GM18508 (cell line): ENCODE measurements at regions not wholly inside any gene's neighbourhood (a gene's known extent, or its start where the extent isn't known, plus 50 kb on each side); places are given as distances from the start of the nearest gene placed in this dataset.

Experiments used
- ATAC-seq: cut with Tn5 transposase; IDR thresholded peaks from one replicate; pipeline ENCODE4 v1.9.1; 2021; ENCODE audit warnings: moderate number of reproducible peaks; ENCODE audit not compliant: insufficient read depth, unreplicated experiment

DNA sequence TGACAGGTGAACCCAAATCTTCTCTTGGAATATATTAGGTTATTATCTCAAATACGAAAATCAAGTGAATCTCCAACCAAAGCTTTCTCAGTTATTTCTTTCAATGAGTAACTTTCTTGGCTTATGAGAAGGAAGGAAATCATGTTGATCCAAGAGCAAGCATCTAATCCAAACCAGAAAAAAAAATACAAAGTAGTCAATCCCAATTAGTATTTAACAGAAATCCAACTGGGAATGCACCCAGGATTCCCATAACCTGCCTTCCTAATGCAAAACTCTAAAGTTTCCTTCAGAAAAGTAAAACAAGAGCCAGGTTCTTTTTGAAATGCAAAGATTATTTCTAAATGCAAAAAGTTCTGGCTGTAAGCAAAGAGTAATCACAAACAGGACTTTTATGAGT, 289.3 kb downstream of the SHOX2 start:
- no peak for ATAC-seq

DNA sequence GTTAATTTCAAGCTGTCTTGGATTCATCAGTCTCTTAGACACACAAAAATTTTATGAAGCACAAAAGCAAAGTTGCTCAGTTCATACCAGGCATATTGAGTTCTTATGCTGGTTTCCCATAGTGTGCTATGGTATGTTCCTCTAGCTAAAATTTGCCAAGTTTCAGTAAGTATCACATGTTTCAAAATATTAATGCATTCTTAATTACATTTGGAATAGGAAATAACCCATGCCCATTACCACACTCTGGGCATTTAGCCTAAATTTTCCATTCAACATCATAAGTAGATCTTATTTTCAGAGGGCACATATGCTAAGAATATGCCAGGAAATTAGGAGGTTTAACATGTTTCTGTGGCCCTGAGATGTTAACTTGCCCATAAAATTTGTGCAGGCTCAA, 289.9 kb downstream of the SHOX2 start:
- no peak for ATAC-seq

DNA sequence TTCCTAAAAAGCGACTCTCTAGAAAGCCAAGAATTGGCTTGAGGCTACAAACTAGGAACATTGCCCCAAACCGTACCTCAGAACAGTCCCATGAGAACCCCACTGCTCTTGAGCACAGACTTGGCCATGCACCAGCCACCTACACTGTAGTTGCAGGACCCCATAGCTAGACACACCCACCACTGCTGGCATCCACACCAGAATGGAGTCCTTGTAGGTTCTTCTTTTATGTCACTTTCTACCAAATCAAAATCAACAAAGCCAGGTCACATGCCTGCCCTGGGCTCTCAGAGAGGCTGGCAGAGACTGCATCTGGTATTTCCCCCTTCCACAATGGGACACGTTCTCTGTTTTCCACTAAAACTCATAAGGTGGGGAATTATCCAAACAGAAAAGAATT, 290.5 kb downstream of the SHOX2 start:
- ATAC-seq = no peak

DNA sequence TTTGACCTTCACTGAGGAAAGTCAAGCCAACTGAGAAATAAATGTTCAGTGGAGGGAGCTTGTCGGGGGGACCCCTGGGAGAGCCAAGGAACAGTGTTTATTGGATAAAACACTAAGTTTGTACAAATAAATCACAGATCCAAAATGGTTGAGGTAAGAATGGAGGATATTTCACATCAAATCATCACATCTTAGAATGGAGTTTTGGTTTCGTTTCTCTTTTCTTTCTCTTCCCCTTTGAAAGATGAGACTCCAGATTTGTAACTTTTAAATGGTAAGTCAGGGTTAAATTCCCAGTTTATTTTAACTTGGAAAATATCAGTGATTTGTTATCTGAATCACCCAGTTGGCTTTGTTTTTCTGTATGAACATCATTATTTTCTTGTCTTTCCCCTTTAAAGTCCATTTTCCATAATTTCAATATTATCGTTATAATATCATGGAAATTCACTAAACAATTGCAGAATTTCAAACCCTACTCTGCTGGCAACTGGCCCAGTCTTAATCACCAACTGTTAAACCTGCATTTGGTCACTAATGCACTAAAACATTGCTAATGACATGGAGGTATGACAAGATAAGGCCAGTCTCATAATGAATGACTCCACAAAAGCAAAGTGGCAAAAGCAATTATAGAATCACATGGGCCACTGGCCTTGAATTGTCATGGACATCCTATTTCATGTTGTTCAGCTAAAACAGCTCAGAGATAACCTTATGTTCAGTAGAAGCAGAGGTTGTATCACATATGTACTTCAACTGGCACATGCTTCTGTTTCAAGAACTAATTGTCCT, 295.1 kb downstream of the SHOX2 start:
- ATAC-seq = no peak

DNA sequence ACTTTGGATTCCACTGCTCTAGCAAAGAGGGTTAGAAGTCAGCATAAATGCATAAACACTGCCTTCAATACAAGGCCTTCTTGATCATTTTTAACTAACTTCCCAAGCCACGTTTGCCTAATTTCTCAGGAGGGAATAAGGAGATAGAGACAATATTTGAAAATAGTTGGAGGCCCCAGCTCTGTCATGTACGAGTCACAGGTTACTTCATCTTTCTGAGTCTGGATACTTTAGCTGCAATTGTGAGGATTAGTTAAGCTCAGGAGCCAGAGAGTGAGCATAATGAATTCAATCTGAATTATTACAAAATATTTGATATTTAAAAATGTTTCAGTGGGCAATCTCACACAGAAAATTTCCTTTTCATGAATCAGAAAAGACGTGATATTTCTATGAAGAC, 298.9 kb downstream of the SHOX2 start:
- ATAC-seq = no peak

DNA sequence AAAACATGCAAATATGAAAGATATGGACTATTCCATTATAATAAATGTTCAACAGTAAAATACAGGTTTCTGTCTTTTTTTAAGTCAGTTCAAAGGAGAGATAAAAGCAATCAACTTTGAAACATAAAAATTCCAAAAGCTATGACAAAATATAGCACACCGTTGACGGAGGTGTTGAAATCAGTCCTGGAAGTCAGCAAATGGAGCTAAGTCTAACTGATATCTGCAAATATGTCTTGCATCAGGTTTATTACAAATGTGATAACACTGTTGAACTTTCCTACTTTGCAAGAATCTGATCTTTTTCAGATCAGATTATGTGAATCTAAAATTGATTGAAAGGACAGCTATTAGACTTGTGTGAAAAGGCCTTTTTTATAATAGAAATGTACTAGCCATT, 300.7 kb downstream of the SHOX2 start:
- ATAC-seq = no peak

DNA sequence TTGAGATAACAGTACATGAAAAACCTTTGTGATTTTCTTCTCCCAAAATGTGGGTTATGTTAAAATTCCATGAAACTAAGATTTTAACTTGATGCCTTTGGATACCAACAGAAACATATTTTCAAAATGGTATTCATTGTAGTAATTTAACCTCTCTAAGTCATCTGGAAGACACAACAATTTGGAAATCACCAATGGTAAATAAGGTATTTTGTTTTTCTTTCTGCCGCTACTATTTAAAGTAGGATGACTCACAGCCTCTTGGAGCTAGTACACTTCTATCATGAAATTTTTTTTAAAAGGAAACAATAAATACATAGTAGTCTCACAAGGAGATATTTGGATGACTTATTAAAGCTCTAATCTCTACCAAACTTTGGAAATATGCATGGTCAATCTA, 291.6 kb upstream of the VEPH1 start:
- no peak for ATAC-seq

DNA sequence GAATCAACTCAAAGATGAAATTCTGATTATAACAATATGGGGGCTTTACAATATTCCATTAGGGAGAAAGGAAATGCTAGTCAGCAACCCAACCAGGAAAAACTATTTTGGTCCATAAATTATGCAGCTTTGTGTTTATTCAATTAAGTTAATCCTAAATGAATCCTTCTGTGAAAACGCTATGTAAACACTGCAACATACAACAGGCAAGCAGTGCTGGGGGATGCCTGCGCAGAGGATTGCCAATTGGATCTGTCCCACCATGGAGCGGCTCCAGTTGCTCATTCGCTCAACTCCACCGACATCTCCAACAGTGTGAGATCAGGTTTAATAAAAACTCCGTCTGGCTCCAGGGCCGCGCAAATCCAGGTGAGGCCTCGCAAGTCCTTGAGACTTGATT, 290.5 kb upstream of the VEPH1 start:
- ATAC-seq = no peak

DNA sequence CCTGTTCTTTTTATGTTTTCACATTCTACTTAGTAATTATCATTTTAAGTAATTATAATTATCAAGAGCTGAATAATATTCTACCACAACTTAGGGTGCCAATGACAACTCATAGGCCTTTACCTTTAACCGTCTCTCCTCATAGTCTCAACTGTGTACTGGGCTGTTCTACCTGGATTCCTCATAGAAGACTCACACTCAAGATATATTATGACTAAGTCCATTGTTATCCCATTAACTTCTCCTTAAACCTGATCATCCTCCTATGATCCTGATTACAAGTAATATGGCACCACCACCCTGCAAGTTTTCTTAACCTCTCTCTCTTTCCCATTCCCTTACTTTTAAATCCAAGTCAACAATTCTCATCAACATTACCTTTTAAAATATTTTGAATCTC, 285.9 kb upstream of the VEPH1 start:
- no peak for ATAC-seq

DNA sequence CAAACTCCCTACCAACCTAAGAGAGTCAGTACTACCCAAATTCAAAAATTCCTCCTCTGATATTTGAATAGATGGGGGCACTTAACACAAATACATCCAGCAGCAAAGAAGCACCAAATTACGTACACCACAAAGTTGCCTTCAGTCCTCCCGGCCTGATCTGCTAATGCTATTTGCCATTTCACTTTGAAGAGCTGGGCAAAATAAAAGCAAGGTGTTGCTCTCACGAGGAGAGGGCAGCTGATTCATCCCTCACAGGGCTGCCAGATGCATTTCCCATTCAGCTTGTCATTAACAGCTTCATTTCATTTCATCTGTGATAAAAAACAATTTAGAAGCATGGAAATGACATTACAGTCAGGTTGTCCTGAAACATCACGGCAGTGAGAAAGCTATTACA, 283.4 kb upstream of the VEPH1 start:
- ATAC-seq = no peak

DNA sequence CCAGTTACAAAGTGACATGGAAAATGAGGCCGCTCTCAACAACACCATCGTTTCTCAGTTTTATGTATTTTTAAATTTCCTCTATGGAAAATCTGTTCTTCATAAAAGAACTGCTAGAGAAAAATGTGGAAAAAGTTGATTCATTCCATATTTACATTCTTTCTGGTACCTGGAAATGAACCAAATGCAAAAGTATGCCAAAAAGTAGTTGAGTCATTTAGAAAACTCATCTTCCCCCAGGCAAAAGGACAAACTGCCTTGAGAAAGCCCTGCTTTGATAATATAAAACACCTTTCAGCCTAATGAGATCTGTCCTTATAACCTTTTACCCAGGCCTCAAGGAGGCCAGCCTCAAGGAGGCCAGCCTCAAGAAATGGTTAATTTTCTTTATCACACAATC, 283.0 kb upstream of the VEPH1 start:
- no peak for ATAC-seq

DNA sequence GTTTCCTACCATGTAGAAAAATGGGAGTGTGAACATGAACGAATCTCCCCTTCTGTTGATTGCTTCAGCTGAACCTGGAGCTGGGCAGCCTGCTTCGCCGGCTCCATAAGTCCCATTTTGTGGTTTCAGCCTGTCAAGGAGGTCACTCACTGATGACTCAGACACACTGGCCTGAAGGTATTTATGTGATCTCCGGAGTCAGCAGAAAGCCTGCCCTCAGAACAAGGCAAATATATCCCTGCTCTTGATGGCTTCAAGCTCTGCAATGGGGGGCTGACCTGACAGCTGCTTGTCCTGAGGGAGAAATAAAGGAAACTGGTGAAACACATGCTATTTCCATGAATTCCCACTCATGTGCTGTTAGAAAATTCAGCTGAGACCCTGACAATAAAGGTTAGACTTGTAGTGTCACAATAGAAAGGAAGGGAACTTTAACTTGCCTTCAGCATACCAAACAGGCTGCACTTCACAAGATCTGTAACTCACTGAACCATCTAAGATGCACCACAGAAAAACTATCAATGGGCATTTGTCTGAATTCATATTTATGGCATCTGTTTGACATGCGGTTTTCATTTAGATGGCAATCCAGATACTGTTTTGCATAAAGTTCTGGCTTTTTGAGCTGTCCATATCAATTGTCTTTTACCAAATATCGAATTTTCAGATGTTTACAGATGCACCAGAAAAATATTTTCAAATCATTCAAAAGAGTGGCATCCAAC, 282.0 kb upstream of the VEPH1 start:
- ATAC-seq = no peak

DNA sequence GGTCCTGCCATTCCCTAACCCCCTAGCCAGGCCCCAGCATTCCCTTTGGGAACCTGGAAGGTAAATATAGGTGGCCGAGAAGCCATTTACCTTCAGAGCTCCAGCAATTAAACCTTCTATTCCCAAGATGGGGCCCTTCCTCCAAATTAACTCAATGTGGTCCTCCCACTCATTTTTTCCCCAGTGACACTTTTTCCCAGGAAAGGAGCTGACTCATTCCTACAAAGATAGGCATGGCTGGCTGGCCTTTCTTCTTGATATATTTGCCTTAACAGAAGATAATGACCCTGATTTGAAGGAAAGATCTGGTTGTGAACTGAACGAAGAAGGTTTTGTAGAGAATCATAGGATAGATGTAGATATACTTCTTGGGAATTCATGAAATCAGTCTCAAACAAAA, 279.0 kb upstream of the VEPH1 start:
- ATAC-seq = no peak

DNA sequence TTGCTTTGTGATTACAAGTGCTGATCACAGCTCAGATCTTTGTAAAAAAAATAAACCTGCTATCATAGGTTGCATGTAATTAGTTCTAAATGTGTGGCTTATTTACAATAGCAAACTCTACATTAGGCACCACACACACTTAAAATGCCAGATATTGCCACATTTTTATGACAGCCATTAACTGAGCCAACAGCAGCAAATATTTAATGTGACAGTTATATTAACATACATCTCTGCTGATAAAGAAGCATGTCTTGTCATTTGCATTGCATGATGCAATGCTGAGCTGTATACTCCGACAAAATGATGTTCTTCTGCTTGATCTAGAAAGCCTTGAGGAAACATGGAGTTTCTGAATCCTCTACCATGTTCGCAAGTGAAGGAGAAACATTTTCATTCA, 273.6 kb upstream of the VEPH1 start:
- ATAC-seq = no peak

DNA sequence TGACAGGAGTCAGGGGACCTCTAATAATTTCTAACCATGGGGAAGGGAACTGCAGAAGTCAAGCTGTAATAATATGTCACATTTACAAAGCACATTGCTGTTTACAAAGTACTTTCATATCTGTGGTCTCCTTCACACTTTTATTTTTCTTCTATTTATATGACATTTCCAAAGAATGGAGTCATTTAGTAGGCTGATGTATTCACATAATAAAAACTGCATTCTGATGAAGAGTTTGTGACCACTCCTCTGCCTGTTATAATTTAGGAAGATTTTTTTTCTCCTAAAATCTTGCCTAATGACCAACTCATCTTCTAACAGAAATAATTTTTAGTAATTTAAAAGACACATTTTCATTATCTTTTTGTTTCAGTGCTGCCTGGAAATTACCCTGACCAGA, 272.2 kb upstream of the VEPH1 start:
- ATAC-seq = no peak

DNA sequence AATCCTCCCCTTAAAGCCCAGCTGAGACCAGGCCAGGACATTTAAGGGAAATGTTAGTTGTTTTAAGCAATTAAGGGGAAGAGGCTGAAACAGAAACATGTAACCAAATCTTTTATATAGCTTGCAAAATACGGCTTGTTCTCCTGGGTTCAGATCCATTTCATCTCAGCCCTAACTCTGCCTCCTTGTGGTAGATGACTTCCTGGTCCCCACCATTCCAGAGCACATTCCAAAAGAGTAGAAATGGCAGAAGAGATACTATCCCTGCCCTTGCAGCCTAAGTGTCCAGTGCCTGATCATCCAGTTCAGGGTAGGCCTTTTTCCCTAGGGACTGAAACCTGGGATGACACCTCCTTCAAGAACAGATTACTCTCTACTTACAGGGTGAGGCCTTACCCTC, 266.2 kb upstream of the VEPH1 start:
- no peak for ATAC-seq

DNA sequence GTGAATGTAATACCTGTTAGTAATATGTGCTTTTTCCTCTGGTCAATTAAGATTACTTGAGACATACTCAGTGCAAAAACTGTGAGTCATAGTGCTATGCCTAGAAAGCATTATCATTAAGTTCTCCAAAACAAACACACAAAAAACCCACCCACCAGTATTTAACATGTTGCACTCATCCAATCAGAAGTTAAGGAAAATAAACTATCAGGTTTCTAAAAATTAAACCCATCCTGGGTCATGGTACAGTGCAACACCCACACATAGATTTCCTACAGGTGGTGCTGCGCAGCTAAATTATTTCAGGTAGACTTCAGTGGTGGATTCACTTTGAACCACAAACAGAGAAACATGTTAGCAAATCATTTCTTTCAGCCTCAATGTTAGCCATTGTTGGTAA, 264.4 kb upstream of the VEPH1 start:
- ATAC-seq = no peak

DNA sequence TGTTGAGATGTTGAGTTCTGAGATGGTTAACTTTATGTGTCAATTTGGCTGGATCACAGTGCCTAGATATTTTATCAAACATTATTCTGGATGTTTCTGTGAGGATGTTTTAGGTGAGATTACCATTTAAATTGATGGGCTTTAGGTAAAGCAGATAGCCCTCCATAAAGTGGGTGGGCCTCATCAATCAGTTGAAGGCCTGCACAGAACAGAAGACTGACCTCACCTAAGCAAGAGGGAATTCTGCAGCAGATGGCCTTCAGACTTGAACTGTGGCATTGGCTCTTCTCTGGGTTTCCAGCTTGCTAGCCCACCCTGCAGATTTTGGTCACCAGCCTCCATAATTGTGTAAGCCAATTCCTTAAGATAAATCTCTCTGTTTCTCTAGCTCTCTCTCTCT, 260.4 kb upstream of the VEPH1 start:
- ATAC-seq = no peak

DNA sequence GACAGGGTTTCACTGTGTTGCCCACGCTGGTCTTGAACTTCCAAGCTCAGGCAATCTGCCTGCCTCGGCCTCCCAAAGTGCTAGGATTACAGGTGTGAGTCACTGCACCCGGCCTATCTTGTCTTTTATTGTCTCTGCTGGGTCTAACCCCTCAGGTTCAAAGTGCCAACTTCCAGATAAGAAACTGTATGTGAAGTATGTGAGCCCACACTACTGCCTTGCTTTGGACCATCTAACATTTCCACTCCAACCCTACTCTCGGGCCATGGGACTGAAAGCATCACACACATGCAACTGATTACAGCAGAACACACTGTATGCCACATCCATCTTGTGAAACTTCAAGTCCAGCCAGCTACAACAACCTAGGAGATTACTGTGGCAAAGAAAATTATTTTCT, 256.1 kb upstream of the VEPH1 start:
- no peak for ATAC-seq

DNA sequence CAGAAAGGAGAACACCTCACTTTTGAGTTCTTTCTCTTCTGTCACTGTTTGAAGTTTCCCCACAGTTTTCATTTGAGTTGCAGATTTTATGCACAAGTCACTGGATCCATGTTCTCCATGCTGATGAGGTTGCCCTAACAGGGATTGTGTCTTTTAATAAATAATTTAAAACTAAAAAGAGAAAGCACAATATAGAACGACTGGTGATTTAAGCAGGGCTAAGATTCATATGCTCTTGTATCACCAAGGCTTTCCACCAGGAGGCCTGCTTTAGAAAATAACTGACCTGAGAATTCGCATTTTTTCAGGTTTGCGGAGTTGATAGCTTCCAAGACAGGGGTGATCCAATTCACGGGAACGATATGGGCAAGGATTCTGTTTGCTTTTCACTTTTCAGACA, 252.0 kb upstream of the VEPH1 start:
- no peak for ATAC-seq

DNA sequence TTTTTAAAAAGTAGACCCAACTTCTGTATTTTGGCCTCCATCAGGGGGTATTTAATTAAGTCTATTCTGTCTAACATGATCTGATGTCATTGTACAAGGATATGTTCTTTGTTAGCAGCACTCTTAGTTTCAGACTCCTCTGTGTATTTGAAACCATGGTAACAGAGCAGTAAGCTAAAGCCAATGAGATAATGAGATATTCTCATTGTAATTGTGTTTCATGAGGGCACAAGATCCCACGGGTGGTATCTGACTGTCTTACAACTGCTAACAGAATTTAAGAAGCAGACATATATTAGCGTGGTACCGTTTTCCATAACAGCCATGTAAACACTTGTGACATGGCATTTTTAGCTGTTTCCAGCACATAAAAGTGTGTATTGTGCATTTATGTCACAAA, 251.2 kb upstream of the VEPH1 start:
- no peak for ATAC-seq

DNA sequence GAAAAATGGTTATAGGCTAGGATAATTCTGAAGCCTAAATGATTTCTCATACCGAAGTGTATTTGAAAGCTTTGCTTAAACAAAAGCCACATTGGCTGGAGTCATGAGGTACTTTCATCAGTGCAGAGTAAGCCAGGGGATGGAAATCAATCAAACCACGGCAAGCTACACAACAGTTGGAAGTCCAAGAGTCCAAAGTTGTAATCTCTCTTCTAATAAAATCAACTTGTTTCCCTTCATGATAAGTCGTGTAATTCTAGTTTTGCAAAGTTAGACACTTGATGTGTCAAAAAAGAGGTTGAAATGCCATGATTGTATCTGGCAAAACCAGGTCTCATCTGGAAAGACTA, 250.5 kb upstream of the VEPH1 start:
- no peak for ATAC-seq
